ENCODE measurements at regions not wholly inside any gene's neighbourhood (a gene's known extent, or its start where the extent isn't known, plus 50 kb on each side); places are given as distances from the start of the nearest gene placed in this dataset.

- no peak for TF ChIP-seq ZNF142 (CRISPR knock-in tag; IDR thresholded peaks at IDR 0.05)
- TF ChIP-seq TMF1 (CRISPR knock-in tag; IDR thresholded peaks at IDR 0.05; ENCODE audit: low read depth), result no peak
These were observed 73.5 kb downstream of the GLI2 start (continued) for GRCh38 chr2:120809151-120809550.

- 11% methylated on average over 8 of the region's 13 CpGs for WGBS (ENCODE audit: low lambda C conversion rate)
- no peaks in the 10 kb centered on the region for H3K36me3 ChIP-seq (replicated peaks in 1 of 2; ENCODE audit: control insufficient read depth in 1 of 2, insufficient read depth in 2 of 2, low read length in 2 of 2)
- no peak overlapping the region for H3K9ac ChIP-seq (ENCODE audit: insufficient read depth, low read depth, low read length)
- H3K27ac ChIP-seq (ENCODE audit: extremely low read length, insufficient read depth, low read length), result no peak overlapping the region
- H3K4me1 ChIP-seq (ENCODE audit: insufficient read depth, low read length), result no peaks in the 10 kb centered on the region
- no peak overlapping the region for H3K4me3 ChIP-seq (replicated peaks in 1 of 3; ENCODE audit: insufficient read depth in 1 of 3, low read depth in 2 of 3, low read length in 3 of 3)
- H3K9me3 ChIP-seq (ENCODE audit: low read length), result no peaks in the 10 kb centered on the region
- no peak overlapping the region for H2AFZ ChIP-seq (ENCODE audit: low read length)
- 0 out of 2 replicates have a peak, but pooled peaks cover under 1% of the 10 kb centered on the region for H4K20me1 ChIP-seq (ENCODE audit: insufficient read depth, low read length)
- no TSS peak for BruUV-seq (replicated peaks)
- H3K27me3 ChIP-seq (ENCODE audit: control insufficient read depth in 1 of 2, insufficient read depth in 2 of 2, low read length in 2 of 2), result peaks cover 20 to 88% of the 10 kb centered on the region in 2 experiments; a peak in 4 of 5 replicates
- no peak overlapping the region for H3K4me2 ChIP-seq (ENCODE audit: low read depth, low read length)
- in situ Hi-C loops (cut with HindIII; ENCODE audit: extremely low pct_ligation_motif_present, low pct_unique_long_range_greater_than_20kb) (no loop called here), intact Hi-C loops (cut with micrococcal nuclease; ENCODE audit: unreplicated experiment) (no loop called here)
- ChIA-PET POLR2A (no interaction called here), CTCF (ENCODE audit: low intra/inter-chr PET ratio, low total read pairs) (no interaction called here)
- FAIRE-seq, result no peak
- DNase-seq (ENCODE audit: low spot score), result no peak
- no peaks in the 10 kb centered on the region for H3K79me2 ChIP-seq (ENCODE audit: insufficient read depth, low read length)
- ATAC-seq, result no peak
- TF ChIP-seq ZNF670 (CRISPR knock-in tag; IDR thresholded peaks at IDR 0.05; ENCODE audit: borderline replicate concordance) (no peak), ZNF552 (CRISPR knock-in tag; IDR thresholded peaks at IDR 0.05; ENCODE audit: borderline replicate concordance) (no peak), ZNF660 (CRISPR knock-in tag; IDR thresholded peaks at IDR 0.05; ENCODE audit: borderline replicate concordance, low read depth) (no peak), DBP (CRISPR knock-in tag; IDR thresholded peaks at IDR 0.05; ENCODE audit: not compliant biosample characterization) (no peak), DPF2 (CRISPR knock-in tag; IDR thresholded peaks at IDR 0.05; ENCODE audit: borderline replicate concordance, low read depth) (no peak), ZNF703 (CRISPR knock-in tag; IDR thresholded peaks at IDR 0.05; ENCODE audit: borderline replicate concordance) (no peak), KLF9 (CRISPR knock-in tag; IDR thresholded peaks at IDR 0.05; ENCODE audit: low read depth) (no peak), ZNF326 (CRISPR knock-in tag; IDR thresholded peaks at IDR 0.05; ENCODE audit: borderline replicate concordance) (no peak), ETV5 (CRISPR knock-in tag; IDR thresholded peaks at IDR 0.05; ENCODE audit: borderline replicate concordance) (no peak), ZNF33A (CRISPR knock-in tag; IDR thresholded peaks at IDR 0.05; ENCODE audit: borderline replicate concordance) (no peak), ZNF691 (CRISPR knock-in tag; IDR thresholded peaks at IDR 0.05; ENCODE audit: borderline replicate concordance, low read depth) (no peak), HNF4A (CRISPR knock-in tag; IDR thresholded peaks at IDR 0.05) (no peak)
These were observed 74.2 kb downstream of the GLI2 start for GRCh38 chr2:120809609-120810440.

Measured in HepG2 (cell line).